Hepatocyte (in vitro differentiated cells): ENCODE measurements at regions not wholly inside any gene's neighbourhood (a gene's known extent, or its start where the extent isn't known, plus 50 kb on each side); places are given as distances from the start of the nearest gene placed in this dataset.

Source experiments
- DNase-seq: peaks from one replicate; pipeline ENCODE4 v3.0.0-alpha.2; 2016; ENCODE audit warnings: low spot score
- H2AFZ ChIP-seq: fragments of 200-600 bp; sonication (generic); 2 replicates; pipeline ENCODE4 v1.6.0; 2016; ENCODE audit warnings: antibody characterized with exemption, mild to moderate bottlenecking
- H3K27ac ChIP-seq: fragments of 200-600 bp; sonication (generic); 2 replicates; pipeline ENCODE4 v1.5.1; 2016; ENCODE audit warnings: mild to moderate bottlenecking
- H3K27me3 ChIP-seq: fragments of 200-600 bp; sonication (generic); 2 replicates; pipeline ENCODE4 v1.6.1; 2016
- H3K36me3 ChIP-seq: fragments of 200-600 bp; sonication (generic); replicated peaks from 2 replicates; pipeline ENCODE4 v1.5.1; 2016; ENCODE audit warnings: low read depth; ENCODE audit not compliant: insufficient read depth
- H3K4me1 ChIP-seq: fragments of 200-600 bp; sonication (generic); 2 replicates; pipeline ENCODE4 v1.5.1; 2016; ENCODE audit warnings: mild to moderate bottlenecking, moderate library complexity; ENCODE audit not compliant: insufficient read depth
- H3K4me2 ChIP-seq: fragments of 200-600 bp; sonication (generic); 2 replicates; pipeline ENCODE4 v1.6.0; 2016
- H3K4me3 ChIP-seq: fragments of 200-600 bp; sonication (generic); 2 replicates; pipeline ENCODE4 v1.5.1; 2016; ENCODE audit warnings: mild to moderate bottlenecking
- H3K79me2 ChIP-seq: fragments of 200-600 bp; sonication (generic); 2 replicates; pipeline ENCODE4 v1.6.0; 2017; ENCODE audit warnings: mild to moderate bottlenecking
- H3K9me2 ChIP-seq: fragments of 200-600 bp; sonication (generic); replicated peaks from 2 replicates; pipeline ENCODE4 v1.6.0; 2017; ENCODE audit warnings: mild to moderate bottlenecking; ENCODE audit not compliant: insufficient read depth
- H3K9me3 ChIP-seq: fragments of 200-600 bp; sonication (generic); 2 replicates; pipeline ENCODE4 v1.5.1; 2016; ENCODE audit warnings: low read depth, mild to moderate bottlenecking
- H4K20me1 ChIP-seq: fragments of 200-600 bp; sonication (generic); 2 replicates; pipeline ENCODE4 v1.6.0; 2016; ENCODE audit warnings: mild to moderate bottlenecking; ENCODE audit not compliant: insufficient read depth, poor library complexity, severe bottlenecking
- CTCF ChIP-seq: fragments of 200-600 bp; sonication (generic); IDR thresholded peaks from 2 replicates; pipeline ENCODE4 v1.5.1; 2016; ENCODE audit warnings: antibody characterized with exemption, mild to moderate bottlenecking; ENCODE audit not compliant: poor library complexity
- EZH2 ChIP-seq: fragments of 200-600 bp; sonication (generic); IDR thresholded peaks from 2 replicates; pipeline ENCODE4 v1.6.1; 2016; ENCODE audit warnings: antibody characterized with exemption, mild to moderate bottlenecking, borderline replicate concordance
- EZH2phosphoT487 ChIP-seq: fragments of 200-600 bp; sonication (generic); IDR thresholded peaks from one replicate; pipeline ENCODE4 v1.6.1; 2018; ENCODE audit warnings: antibody characterized with exemption, mild to moderate bottlenecking, low read depth, moderate library complexity; ENCODE audit not compliant: unreplicated experiment, severe bottlenecking
- WGBS: methylation state at CpG from one replicate; pipeline ENCODE4 v1.1.6; 2016; ENCODE audit warnings: low lambda C conversion rate; ENCODE audit errors: missing lambda C conversion rate; 5-methylcytosine and 5-hydroxymethylcytosine counted together

GRCh38 chr9:13626601-13627000 is 347.1 kb upstream of the MPDZ start:
- Histone ChIP-seq H2AFZ (no peak overlapping the region), H3K9me3 (no peaks in the 10 kb centered on the region), H3K9me2 (no peaks in the 10 kb centered on the region), H3K79me2 (no peaks in the 10 kb centered on the region), H3K4me3 (no peak overlapping the region), H4K20me1 (no peaks in the 10 kb centered on the region), H3K27me3 (no peaks in the 10 kb centered on the region), H3K27ac (no peak overlapping the region), H3K4me1 (no peaks in the 10 kb centered on the region), H3K4me2 (no peak overlapping the region), H3K36me3 (no peaks in the 10 kb centered on the region)
- no peak for DNase-seq
- TF ChIP-seq CTCF = no peak
- TF ChIP-seq EZH2phosphoT487 = no peak
- TF ChIP-seq EZH2 = no peak
- 100% methylated on average over 1 of the region's 1 CpG for WGBS

GRCh38 chr9:13621872-13622564 is 342.5 kb upstream of the MPDZ start:
- Histone ChIP-seq H3K9me2 (no peaks in the 10 kb centered on the region), H3K9me3 (no peaks in the 10 kb centered on the region), H3K27ac (no peak overlapping the region), H3K4me2 (no peak overlapping the region), H3K36me3 (no peaks in the 10 kb centered on the region), H3K27me3 (no peaks in the 10 kb centered on the region), H2AFZ (no peak overlapping the region), H3K4me1 (no peaks in the 10 kb centered on the region), H4K20me1 (no peaks in the 10 kb centered on the region), H3K4me3 (no peak overlapping the region), H3K79me2 (no peaks in the 10 kb centered on the region)
- WGBS = 91% methylated on average over 6 of the region's 6 CpGs
- TF ChIP-seq CTCF = no peak
- TF ChIP-seq EZH2phosphoT487 = no peak
- TF ChIP-seq EZH2 = no peak
- no peak for DNase-seq

- H4K20me1 ChIP-seq = no peaks in the 10 kb centered on the region
- no peak for DNase-seq
- H2AFZ ChIP-seq = no peak overlapping the region
- H3K9me2 ChIP-seq = no peaks in the 10 kb centered on the region
- no peaks in the 10 kb centered on the region for H3K9me3 ChIP-seq
- H3K36me3 ChIP-seq = no peaks in the 10 kb centered on the region
- H3K4me1 ChIP-seq = no peaks in the 10 kb centered on the region
- H3K79me2 ChIP-seq = no peaks in the 10 kb centered on the region
- WGBS = 59% methylated on average over 2 of the region's 2 CpGs
- no peak overlapping the region for H3K4me3 ChIP-seq
- no peak overlapping the region for H3K4me2 ChIP-seq
- no peak overlapping the region for H3K27ac ChIP-seq
- H3K27me3 ChIP-seq = no peaks in the 10 kb centered on the region
- TF ChIP-seq EZH2 = no peak
- no peak for TF ChIP-seq CTCF
- TF ChIP-seq EZH2phosphoT487 = no peak
These were observed 337.1 kb upstream of the MPDZ start for GRCh38 chr9:13616491-13617035.
